HG02623 (cell line): ENCODE measurements at regions not wholly inside any gene's neighbourhood (a gene's known extent, or its start where the extent isn't known, plus 50 kb on each side); places are given as distances from the start of the nearest gene placed in this dataset.

Experiments used
- ATAC-seq: cut with Tn5 transposase; IDR thresholded peaks from one replicate; pipeline ENCODE4 v1.9.1; 2021; ENCODE audit warnings: moderate library complexity; ENCODE audit not compliant: unreplicated experiment

- no peak for ATAC-seq
These were observed 91.1 kb upstream of the KCNMB2 start for GRCh38 chr3:178445139-178445538.

GRCh38 chr3:178446059-178446458, 90.2 kb upstream of the KCNMB2 start:
- no peak for ATAC-seq

GRCh38 chr3:178450476-178450875, 85.8 kb upstream of the KCNMB2 start:
- no peak for ATAC-seq

- ATAC-seq = no peak
These were observed 84.4 kb upstream of the KCNMB2 start for GRCh38 chr3:178451799-178452198.

- no peak for ATAC-seq
These were observed 81.5 kb upstream of the KCNMB2 start for GRCh38 chr3:178454726-178455125.

GRCh38 chr3:178455226-178455625, 81.0 kb upstream of the KCNMB2 start:
- no peak for ATAC-seq

- ATAC-seq = no peak
These were observed 80.3 kb upstream of the KCNMB2 start for GRCh38 chr3:178455946-178456345.

GRCh38 chr3:178456621-178457285, 79.5 kb upstream of the KCNMB2 start:
- no peak for ATAC-seq

GRCh38 chr3:178457511-178457910, 78.7 kb upstream of the KCNMB2 start:
- ATAC-seq = no peak

- ATAC-seq = no peak
These were observed 77.8 kb upstream of the KCNMB2 start for GRCh38 chr3:178458313-178459037.

GRCh38 chr3:178459038-178459410, 77.2 kb upstream of the KCNMB2 start:
- no peak for ATAC-seq

GRCh38 chr3:178465260-178466180, 70.7 kb upstream of the KCNMB2 start:
- ATAC-seq = no peak

GRCh38 chr3:178472941-178473340, 63.3 kb upstream of the KCNMB2 start:
- ATAC-seq = no peak

- no peak for ATAC-seq
These were observed 61.7 kb upstream of the KCNMB2 start for GRCh38 chr3:178474526-178474925.

- no peak for ATAC-seq
These were observed 61.2 kb upstream of the KCNMB2 start for GRCh38 chr3:178475062-178475461.

GRCh38 chr3:178476886-178477285, 59.4 kb upstream of the KCNMB2 start:
- no peak for ATAC-seq

GRCh38 chr3:178479446-178479845, 56.8 kb upstream of the KCNMB2 start:
- no peak for ATAC-seq

- no peak for ATAC-seq
These were observed 56.4 kb upstream of the KCNMB2 start for GRCh38 chr3:178479860-178480259.

- no peak for ATAC-seq
These were observed 56.0 kb upstream of the KCNMB2 start for GRCh38 chr3:178480274-178480673.

GRCh38 chr3:178480795-178481194, 55.4 kb upstream of the KCNMB2 start:
- ATAC-seq = peak; percentile 100

GRCh38 chr3:178482981-178483380, 53.3 kb upstream of the KCNMB2 start:
- no peak for ATAC-seq

GRCh38 chr3:178483704-178484103, 52.5 kb upstream of the KCNMB2 start:
- ATAC-seq = no peak
